Suprapubic skin (tissue), 4 donors: ENCODE measurements at regions not wholly inside any gene's neighbourhood (a gene's known extent, or its start where the extent isn't known, plus 50 kb on each side); places are given as distances from the start of the nearest gene placed in this dataset.

Experiments used
- EP300 ChIP-seq: sonication (generic); formaldehyde crosslinking; IDR thresholded peaks from one replicate; pipeline ENCODE4 v1.6.1; 2017; ENCODE audit warnings: antibody characterized with exemption
- POLR2A ChIP-seq, 2 donors: fragments of 450-650 bp; IDR thresholded peaks; one replicate each; pipeline ENCODE4 v1.6.1; 2017; ENCODE audit warnings: antibody characterized with exemption in 2 of 2, mild to moderate bottlenecking in 2 of 2, moderate library complexity in 2 of 2
- POLR2AphosphoS5 ChIP-seq, 3 donors: sonication (generic); formaldehyde crosslinking; IDR thresholded peaks; one replicate each; pipeline ENCODE4 v1.6.1; 2017; ENCODE audit warnings: antibody characterized with exemption in 3 of 3
- TF ChIP-seq, protein P1 (sequence below), 2 donors: fragments of 200-600 bp in 1 of 2; fragments of 450-650 bp in 1 of 2; sonication (generic) in 1 of 2; IDR thresholded peaks; one replicate each; pipeline ENCODE4 v1.5.1; 2016 to 2019; ENCODE audit warnings: antibody characterized with exemption in 2 of 2, mild to moderate bottlenecking in 1 of 2, moderate library complexity in 1 of 2

DNA sequence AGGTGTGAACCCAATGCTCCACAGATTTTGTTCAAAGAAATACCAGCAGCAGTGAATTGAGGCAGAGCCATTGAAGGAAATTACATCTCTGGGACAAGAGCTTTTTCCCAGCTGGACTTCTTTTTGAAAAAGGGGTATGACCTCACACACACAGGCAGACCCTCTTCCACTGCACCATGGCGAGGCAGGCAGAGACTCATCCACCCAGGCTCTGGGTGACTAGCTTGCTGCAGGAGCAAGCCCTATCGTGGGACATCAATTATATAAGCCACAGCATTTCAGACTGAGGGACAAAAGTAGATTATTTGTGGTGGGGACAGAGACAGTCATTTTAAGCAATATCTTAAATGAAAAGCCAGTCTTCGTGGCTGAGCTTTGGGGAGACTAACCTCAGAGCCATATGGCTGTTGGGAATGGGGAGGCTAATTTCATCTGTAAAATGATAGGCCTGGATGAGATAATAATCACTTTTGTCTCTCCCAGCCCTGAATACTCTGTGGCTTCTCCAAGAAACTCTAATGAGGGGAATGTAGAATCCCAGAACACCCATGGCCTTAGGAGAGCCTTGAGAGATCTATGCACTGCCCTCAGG is 113.1 kb upstream of the TNC start:
- TF ChIP-seq, protein P1, sequence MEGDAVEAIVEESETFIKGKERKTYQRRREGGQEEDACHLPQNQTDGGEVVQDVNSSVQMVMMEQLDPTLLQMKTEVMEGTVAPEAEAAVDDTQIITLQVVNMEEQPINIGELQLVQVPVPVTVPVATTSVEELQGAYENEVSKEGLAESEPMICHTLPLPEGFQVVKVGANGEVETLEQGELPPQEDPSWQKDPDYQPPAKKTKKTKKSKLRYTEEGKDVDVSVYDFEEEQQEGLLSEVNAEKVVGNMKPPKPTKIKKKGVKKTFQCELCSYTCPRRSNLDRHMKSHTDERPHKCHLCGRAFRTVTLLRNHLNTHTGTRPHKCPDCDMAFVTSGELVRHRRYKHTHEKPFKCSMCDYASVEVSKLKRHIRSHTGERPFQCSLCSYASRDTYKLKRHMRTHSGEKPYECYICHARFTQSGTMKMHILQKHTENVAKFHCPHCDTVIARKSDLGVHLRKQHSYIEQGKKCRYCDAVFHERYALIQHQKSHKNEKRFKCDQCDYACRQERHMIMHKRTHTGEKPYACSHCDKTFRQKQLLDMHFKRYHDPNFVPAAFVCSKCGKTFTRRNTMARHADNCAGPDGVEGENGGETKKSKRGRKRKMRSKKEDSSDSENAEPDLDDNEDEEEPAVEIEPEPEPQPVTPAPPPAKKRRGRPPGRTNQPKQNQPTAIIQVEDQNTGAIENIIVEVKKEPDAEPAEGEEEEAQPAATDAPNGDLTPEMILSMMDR (IDR thresholded peaks at IDR 0.05), result no peak
- TF ChIP-seq POLR2AphosphoS5 (IDR thresholded peaks at IDR 0.05) (no peak), POLR2A (IDR thresholded peaks at IDR 0.05) (no peak), EP300 (no peak)
